ENCODE measurements at regions not wholly inside any gene's neighbourhood (a gene's known extent, or its start where the extent isn't known, plus 50 kb on each side); places are given as distances from the start of the nearest gene placed in this dataset.

DNA sequence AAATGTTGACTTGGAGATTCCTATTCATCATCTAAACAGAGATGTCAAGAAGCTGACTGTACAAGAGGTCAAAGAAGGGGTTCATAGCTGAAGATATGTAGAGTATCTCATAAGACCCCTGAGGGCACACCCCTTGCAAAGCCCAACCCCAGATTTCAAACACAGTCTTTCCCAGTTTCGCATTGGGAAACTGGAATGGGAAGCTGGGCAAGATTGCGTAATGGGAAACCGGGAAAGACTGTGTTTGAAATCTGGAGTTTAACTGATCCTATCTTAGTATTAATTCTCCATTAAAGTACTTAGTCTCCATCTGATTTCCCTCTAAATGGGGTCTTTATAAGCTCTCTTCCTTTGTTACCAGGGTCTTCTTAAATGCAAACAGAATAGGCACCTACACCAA is 99.5 kb downstream of the FAM76B start:
- Histone ChIP-seq H3K27ac (ENCODE audit: low read length) (no peak overlapping the region), H3K36me3 (ENCODE audit: control insufficient read depth in 2 of 2, insufficient read depth in 2 of 2, low read length in 2 of 2) (no peaks in the 10 kb centered on the region), H3K27me3 (ENCODE audit: control insufficient read depth in 1 of 2, insufficient read depth in 2 of 2, low read length in 2 of 2) (no peaks in the 10 kb centered on the region), H3K9me3 (ENCODE audit: control insufficient read depth in 2 of 2, low read length in 2 of 2) (no peaks in the 10 kb centered on the region), H3K9ac (ENCODE audit: low read length in 2 of 2) (no peak overlapping the region), H3K4me1 (ENCODE audit: control insufficient read depth, insufficient read depth, low read length) (no peaks in the 10 kb centered on the region), H3K4me3 (ENCODE audit: low read length in 2 of 2) (no peak overlapping the region)

- Histone ChIP-seq H3K27ac (ENCODE audit: low read length) (no peak overlapping the region), H3K27me3 (ENCODE audit: control insufficient read depth in 1 of 2, insufficient read depth in 2 of 2, low read length in 2 of 2) (no peaks in the 10 kb centered on the region), H3K4me1 (ENCODE audit: control insufficient read depth, insufficient read depth, low read length) (no peaks in the 10 kb centered on the region), H3K9me3 (ENCODE audit: control insufficient read depth in 2 of 2, low read length in 2 of 2) (no peaks in the 10 kb centered on the region), H3K9ac (ENCODE audit: low read length in 2 of 2) (no peak overlapping the region), H3K4me3 (ENCODE audit: low read length in 2 of 2) (no peak overlapping the region), H3K36me3 (ENCODE audit: control insufficient read depth in 2 of 2, insufficient read depth in 2 of 2, low read length in 2 of 2) (no peaks in the 10 kb centered on the region)
These were observed 100.9 kb downstream of the FAM76B start for GRCh38 chr11:95688501-95689222.

- no peak overlapping the region for H3K9ac ChIP-seq (ENCODE audit: low read length in 2 of 2)
- H3K4me3 ChIP-seq (ENCODE audit: low read length in 2 of 2) = no peak overlapping the region
- H3K36me3 ChIP-seq (ENCODE audit: control insufficient read depth in 2 of 2, insufficient read depth in 2 of 2, low read length in 2 of 2) = no peaks in the 10 kb centered on the region
- no peaks in the 10 kb centered on the region for H3K27me3 ChIP-seq (ENCODE audit: control insufficient read depth in 1 of 2, insufficient read depth in 2 of 2, low read length in 2 of 2)
- no peak overlapping the region for H3K27ac ChIP-seq (ENCODE audit: low read length)
- H3K9me3 ChIP-seq (ENCODE audit: control insufficient read depth in 2 of 2, low read length in 2 of 2) = no peaks in the 10 kb centered on the region
- no peaks in the 10 kb centered on the region for H3K4me1 ChIP-seq (ENCODE audit: control insufficient read depth, insufficient read depth, low read length)
These were observed 101.6 kb downstream of the FAM76B start for GRCh38 chr11:95688015-95688414.

DNA sequence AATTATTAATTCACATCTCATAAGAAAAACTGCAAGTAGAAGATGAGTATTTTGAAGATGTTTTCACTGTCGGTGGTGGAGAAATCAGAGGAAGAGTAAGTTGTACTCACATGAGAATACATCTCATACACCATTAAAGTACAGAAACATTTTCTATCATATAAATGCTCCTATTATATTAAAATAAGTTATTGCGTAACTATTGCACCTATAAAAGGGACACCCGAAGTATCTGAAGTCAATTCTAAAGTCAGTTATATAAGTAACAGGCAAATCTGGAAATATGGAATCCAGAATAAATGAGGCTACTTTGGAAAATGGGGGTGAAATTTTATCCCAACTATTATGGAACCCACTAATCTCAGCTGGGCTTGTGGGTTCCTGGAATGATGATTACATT is 103.3 kb downstream of the FAM76B start:
- H3K27me3 ChIP-seq (ENCODE audit: control insufficient read depth in 1 of 2, insufficient read depth in 2 of 2, low read length in 2 of 2) = no peaks in the 10 kb centered on the region
- no peaks in the 10 kb centered on the region for H3K36me3 ChIP-seq (ENCODE audit: control insufficient read depth in 2 of 2, insufficient read depth in 2 of 2, low read length in 2 of 2)
- no peak overlapping the region for H3K27ac ChIP-seq (ENCODE audit: low read length)
- H3K9me3 ChIP-seq (ENCODE audit: control insufficient read depth in 2 of 2, low read length in 2 of 2) = no peaks in the 10 kb centered on the region
- H3K4me3 ChIP-seq (ENCODE audit: low read length in 2 of 2) = no peak overlapping the region
- no peak overlapping the region for H3K9ac ChIP-seq (ENCODE audit: low read length in 2 of 2)
- no peaks in the 10 kb centered on the region for H3K4me1 ChIP-seq (ENCODE audit: control insufficient read depth, insufficient read depth, low read length)

- H3K9me3 ChIP-seq (ENCODE audit: control insufficient read depth in 2 of 2, low read length in 2 of 2) = no peaks in the 10 kb centered on the region
- no peaks in the 10 kb centered on the region for H3K36me3 ChIP-seq (ENCODE audit: control insufficient read depth in 2 of 2, insufficient read depth in 2 of 2, low read length in 2 of 2)
- no peak overlapping the region for H3K9ac ChIP-seq (ENCODE audit: low read length in 2 of 2)
- peaks cover 4% of the 10 kb centered on the region for H3K4me1 ChIP-seq (ENCODE audit: control insufficient read depth, insufficient read depth, low read length)
- no peak overlapping the region for H3K27ac ChIP-seq (ENCODE audit: low read length)
- H3K27me3 ChIP-seq (ENCODE audit: control insufficient read depth in 1 of 2, insufficient read depth in 2 of 2, low read length in 2 of 2) = no peaks in the 10 kb centered on the region
- no peak overlapping the region for H3K4me3 ChIP-seq (ENCODE audit: low read length in 2 of 2)
These were observed 104.9 kb downstream of the FAM76B start for GRCh38 chr11:95684701-95685100.

GRCh38 chr11:95684170-95684569 is 105.4 kb downstream of the FAM76B start:
- H3K27me3 ChIP-seq (ENCODE audit: control insufficient read depth in 1 of 2, insufficient read depth in 2 of 2, low read length in 2 of 2) = no peaks in the 10 kb centered on the region
- no peak overlapping the region for H3K4me3 ChIP-seq (ENCODE audit: low read length in 2 of 2)
- H3K9ac ChIP-seq (ENCODE audit: low read length in 2 of 2) = no peak overlapping the region
- H3K4me1 ChIP-seq (ENCODE audit: control insufficient read depth, insufficient read depth, low read length) = peaks cover 7% of the 10 kb centered on the region
- H3K9me3 ChIP-seq (ENCODE audit: control insufficient read depth in 2 of 2, low read length in 2 of 2) = no peaks in the 10 kb centered on the region
- H3K36me3 ChIP-seq (ENCODE audit: control insufficient read depth in 2 of 2, insufficient read depth in 2 of 2, low read length in 2 of 2) = no peaks in the 10 kb centered on the region
- no peak overlapping the region for H3K27ac ChIP-seq (ENCODE audit: low read length)

DNA sequence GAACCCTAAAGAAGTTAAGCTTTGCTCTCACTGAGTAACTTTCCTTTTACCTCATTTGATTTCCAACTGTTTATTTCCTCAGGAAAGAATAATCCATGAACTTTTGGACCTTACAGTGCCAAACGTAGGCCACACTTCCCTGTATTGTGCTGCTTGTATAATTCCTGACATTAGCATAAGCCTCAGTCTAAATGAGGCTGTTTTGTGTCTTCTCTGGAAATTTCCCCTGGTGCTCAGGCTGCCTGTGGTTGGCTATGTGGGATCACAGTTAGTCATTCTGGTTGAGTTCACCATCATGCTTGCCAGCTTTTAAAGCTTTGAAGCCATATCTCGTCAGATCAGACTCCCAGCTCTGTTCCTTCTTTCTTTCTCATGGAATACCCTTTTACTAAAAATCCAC is 107.0 kb downstream of the FAM76B start:
- H3K27ac ChIP-seq (ENCODE audit: low read length) = no peak overlapping the region
- no peak overlapping the region for H3K9ac ChIP-seq (ENCODE audit: low read length in 2 of 2)
- H3K36me3 ChIP-seq (ENCODE audit: control insufficient read depth in 2 of 2, insufficient read depth in 2 of 2, low read length in 2 of 2) = no peaks in the 10 kb centered on the region
- H3K4me3 ChIP-seq (ENCODE audit: low read length in 2 of 2) = no peak overlapping the region
- no peaks in the 10 kb centered on the region for H3K27me3 ChIP-seq (ENCODE audit: control insufficient read depth in 1 of 2, insufficient read depth in 2 of 2, low read length in 2 of 2)
- H3K4me1 ChIP-seq (ENCODE audit: control insufficient read depth, insufficient read depth, low read length) = peaks cover 7% of the 10 kb centered on the region
- no peaks in the 10 kb centered on the region for H3K9me3 ChIP-seq (ENCODE audit: control insufficient read depth in 2 of 2, low read length in 2 of 2)

GRCh38 chr11:95680169-95680929 is 109.2 kb downstream of the FAM76B start:
- no peak overlapping the region for H3K27ac ChIP-seq (ENCODE audit: low read length)
- H3K27me3 ChIP-seq (ENCODE audit: control insufficient read depth in 1 of 2, insufficient read depth in 2 of 2, low read length in 2 of 2) = no peaks in the 10 kb centered on the region
- H3K4me1 ChIP-seq (ENCODE audit: control insufficient read depth, insufficient read depth, low read length) = peaks cover 15% of the 10 kb centered on the region
- H3K9ac ChIP-seq (ENCODE audit: low read length in 2 of 2) = no peak overlapping the region
- H3K36me3 ChIP-seq (ENCODE audit: control insufficient read depth in 2 of 2, insufficient read depth in 2 of 2, low read length in 2 of 2) = no peaks in the 10 kb centered on the region
- H3K9me3 ChIP-seq (ENCODE audit: control insufficient read depth in 2 of 2, low read length in 2 of 2) = no peaks in the 10 kb centered on the region
- H3K4me3 ChIP-seq (ENCODE audit: low read length in 2 of 2) = no peak overlapping the region

DNA sequence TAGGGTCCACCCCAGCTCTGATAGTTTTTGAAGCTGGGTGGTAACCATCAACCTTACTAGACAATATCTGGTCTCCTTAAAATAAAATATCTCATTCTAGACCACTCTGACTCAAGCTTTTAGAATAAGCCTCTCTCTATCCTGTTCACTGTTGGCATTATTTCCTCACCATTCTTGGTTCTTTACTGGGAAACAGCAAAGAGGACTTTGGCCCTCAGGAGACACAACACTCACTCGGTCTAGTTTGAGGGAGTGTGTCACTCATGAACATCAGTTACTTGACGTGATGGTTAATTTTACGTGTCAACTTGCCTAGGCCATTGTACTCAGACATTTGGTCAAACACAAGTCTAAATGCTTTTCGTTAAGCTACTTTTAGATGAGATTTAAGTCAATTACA is 110.6 kb downstream of the FAM76B start:
- H3K4me3 ChIP-seq (ENCODE audit: low read length in 2 of 2) = no peak overlapping the region
- H3K9ac ChIP-seq (ENCODE audit: low read length in 2 of 2) = no peak overlapping the region
- H3K27me3 ChIP-seq (ENCODE audit: control insufficient read depth in 1 of 2, insufficient read depth in 2 of 2, low read length in 2 of 2) = no peaks in the 10 kb centered on the region
- no peak overlapping the region for H3K27ac ChIP-seq (ENCODE audit: low read length)
- H3K36me3 ChIP-seq (ENCODE audit: control insufficient read depth in 2 of 2, insufficient read depth in 2 of 2, low read length in 2 of 2) = no peaks in the 10 kb centered on the region
- H3K9me3 ChIP-seq (ENCODE audit: control insufficient read depth in 2 of 2, low read length in 2 of 2) = no peaks in the 10 kb centered on the region
- peaks cover 16% of the 10 kb centered on the region for H3K4me1 ChIP-seq (ENCODE audit: control insufficient read depth, insufficient read depth, low read length)

GRCh38 chr11:95676308-95676707 is 113.3 kb downstream of the FAM76B start:
- no peaks in the 10 kb centered on the region for H3K36me3 ChIP-seq (ENCODE audit: control insufficient read depth in 2 of 2, insufficient read depth in 2 of 2, low read length in 2 of 2)
- no peak overlapping the region for H3K27ac ChIP-seq (ENCODE audit: low read length)
- H3K4me3 ChIP-seq (ENCODE audit: low read length in 2 of 2) = no peak overlapping the region
- no peaks in the 10 kb centered on the region for H3K27me3 ChIP-seq (ENCODE audit: control insufficient read depth in 1 of 2, insufficient read depth in 2 of 2, low read length in 2 of 2)
- H3K9me3 ChIP-seq (ENCODE audit: control insufficient read depth in 2 of 2, low read length in 2 of 2) = no peaks in the 10 kb centered on the region
- H3K9ac ChIP-seq (ENCODE audit: low read length in 2 of 2) = no peak overlapping the region
- peaks cover 22% of the 10 kb centered on the region for H3K4me1 ChIP-seq (ENCODE audit: control insufficient read depth, insufficient read depth, low read length)

DNA sequence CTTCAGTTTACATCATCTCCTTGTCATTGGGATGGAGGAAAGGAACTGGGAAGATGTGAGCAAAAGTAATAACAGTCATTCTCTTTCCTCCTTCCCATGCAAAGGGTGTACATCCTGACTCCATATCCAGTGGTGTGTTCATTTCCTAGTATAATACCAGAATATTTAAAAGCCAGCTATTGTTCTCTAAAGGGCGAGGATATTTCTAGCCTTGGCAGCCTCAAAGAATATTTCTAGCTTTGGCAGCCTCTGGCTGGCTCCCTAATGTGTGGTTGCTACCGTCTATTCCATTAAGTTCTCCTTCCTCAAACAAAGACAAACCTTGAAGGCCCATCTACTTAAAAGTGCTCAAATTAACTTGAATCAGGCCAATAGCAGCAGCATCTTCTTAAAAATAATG is 114.0 kb downstream of the FAM76B start:
- Histone ChIP-seq H3K4me3 (ENCODE audit: low read length in 2 of 2) (no peak overlapping the region), H3K9ac (ENCODE audit: low read length in 2 of 2) (no peak overlapping the region), H3K36me3 (ENCODE audit: control insufficient read depth in 2 of 2, insufficient read depth in 2 of 2, low read length in 2 of 2) (no peaks in the 10 kb centered on the region), H3K27ac (ENCODE audit: low read length) (peak overlapping the region; percentile 26), H3K9me3 (ENCODE audit: control insufficient read depth in 2 of 2, low read length in 2 of 2) (no peaks in the 10 kb centered on the region), H3K27me3 (ENCODE audit: control insufficient read depth in 1 of 2, insufficient read depth in 2 of 2, low read length in 2 of 2) (no peaks in the 10 kb centered on the region), H3K4me1 (ENCODE audit: control insufficient read depth, insufficient read depth, low read length) (peaks cover 22% of the 10 kb centered on the region)
